HG03432 (cell line): ENCODE measurements at regions not wholly inside any gene's neighbourhood (a gene's known extent, or its start where the extent isn't known, plus 50 kb on each side); places are given as distances from the start of the nearest gene placed in this dataset.
"Not testable (repeated sequence)": the region's sequence is repeated elsewhere in the genome, so short reads cannot be mapped to it uniquely, and the experiment has no call there.

ENCODE experiments used
- ATAC-seq: cut with Tn5 transposase; IDR thresholded peaks from one replicate; pipeline ENCODE4 v1.9.1; 2021; ENCODE audit warnings: mild to moderate bottlenecking, moderate library complexity; ENCODE audit not compliant: unreplicated experiment

DNA sequence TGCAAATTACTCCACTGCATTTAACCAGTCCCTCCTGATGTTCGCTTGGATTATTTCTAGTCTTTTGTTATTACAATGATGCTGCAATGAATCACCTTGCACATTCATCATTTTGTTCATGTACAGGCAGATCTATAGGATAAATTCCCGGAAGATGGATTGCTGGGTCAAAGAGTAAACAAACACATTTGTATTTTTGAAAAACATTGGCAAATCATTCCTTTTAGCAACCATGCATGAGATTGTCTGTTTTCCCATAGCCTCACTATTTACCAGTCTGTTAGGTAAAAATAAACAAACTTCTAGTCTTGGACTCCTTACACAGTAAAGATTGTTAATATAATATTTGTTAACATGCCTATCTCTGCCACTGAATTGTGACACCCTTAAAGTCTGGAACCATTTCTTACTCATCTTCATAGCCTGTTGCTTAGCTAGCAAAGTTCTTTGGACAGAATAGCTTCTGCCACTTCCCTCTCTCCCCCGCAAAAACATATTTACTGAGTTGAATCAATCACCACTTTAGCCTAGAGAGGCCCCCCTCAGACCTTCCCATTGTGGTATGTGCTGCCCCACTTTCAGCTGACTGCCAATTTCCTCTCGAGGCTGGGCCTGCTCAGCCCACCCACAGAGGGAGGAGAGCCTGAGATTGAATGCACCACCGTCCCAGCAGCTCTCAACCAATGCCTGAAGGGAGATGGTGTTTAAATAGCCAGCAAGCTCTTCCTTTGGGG lies 108.4 kb upstream of the ATXN3L start:
- ATAC-seq: no peak

DNA sequence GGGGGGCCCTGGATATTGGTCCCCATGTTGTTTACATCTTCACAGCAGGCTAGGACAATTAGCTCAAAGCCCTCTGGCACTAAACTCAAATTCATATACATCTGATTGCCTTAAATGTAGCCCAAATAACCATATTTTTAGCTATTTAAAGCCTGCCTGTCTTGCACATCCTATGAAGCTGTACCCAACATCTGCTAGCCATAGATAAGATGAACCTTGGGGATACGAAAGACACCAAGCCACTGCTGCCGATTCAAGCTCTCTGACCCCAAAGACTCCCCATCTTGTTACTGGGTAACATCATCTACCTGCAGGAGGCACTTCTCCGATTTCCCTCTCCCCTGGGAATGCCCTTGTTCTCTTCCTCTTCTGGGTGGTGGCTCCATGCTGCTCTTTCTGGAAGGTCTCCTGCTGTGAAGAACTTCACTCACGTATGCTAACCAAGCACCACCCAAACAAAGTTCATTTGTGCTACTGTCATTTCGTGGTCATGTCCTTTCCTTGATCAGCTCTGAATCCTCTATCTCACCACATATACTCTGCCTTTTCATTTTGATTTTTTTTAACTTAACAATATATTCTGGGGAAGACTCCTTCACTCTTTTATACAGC lies 107.7 kb upstream of the ATXN3L start:
- ATAC-seq: no peak

DNA sequence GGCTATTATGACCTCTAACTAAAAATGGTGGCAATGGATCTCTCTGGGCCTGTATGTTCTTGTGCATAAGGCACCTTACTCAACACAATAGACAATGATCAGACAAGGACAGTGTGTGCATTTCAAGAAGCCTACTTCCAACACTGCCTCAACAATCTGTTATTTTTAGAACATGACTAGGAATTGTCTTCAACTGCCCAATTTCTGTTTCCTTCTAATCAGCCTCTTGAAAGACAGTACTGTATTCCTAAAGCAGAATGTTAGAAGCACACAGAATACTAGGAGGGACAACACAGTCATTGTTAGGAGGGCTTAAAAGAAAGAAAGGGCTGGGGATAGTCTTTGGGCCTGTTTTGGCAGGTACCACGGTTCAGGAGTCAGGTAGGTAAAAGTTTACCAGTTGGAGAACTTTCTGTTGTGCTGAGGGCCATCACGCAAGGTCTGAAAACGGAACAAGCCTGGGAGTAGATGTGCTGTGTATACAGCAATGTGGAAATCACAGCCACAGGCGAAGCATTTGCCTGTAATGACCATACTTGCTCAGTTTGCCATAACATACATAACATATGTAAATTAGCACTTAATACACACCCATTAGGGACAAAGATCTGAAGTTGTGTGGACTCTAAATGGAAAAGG lies 100.8 kb upstream of the ATXN3L start:
- ATAC-seq: no peak

DNA sequence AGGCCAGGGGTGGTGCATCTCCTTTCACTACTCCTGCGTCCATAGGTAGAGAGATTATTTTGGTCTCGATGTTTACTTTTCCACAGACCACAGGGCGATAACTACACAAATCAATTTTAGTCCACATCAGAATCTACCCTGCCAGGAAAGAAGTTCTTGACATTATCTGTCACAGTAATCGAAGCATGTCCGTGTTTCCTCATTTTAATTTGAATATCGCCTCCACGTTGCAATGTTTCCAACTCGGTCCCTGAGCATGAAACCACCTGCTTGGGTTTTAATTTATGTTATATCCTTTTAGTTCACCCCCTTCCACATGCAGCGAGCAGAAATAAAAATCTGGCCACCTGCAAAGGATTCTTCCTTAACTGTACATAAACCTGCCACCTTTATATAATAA lies 100.1 kb upstream of the ATXN3L start:
- no peak for ATAC-seq

DNA sequence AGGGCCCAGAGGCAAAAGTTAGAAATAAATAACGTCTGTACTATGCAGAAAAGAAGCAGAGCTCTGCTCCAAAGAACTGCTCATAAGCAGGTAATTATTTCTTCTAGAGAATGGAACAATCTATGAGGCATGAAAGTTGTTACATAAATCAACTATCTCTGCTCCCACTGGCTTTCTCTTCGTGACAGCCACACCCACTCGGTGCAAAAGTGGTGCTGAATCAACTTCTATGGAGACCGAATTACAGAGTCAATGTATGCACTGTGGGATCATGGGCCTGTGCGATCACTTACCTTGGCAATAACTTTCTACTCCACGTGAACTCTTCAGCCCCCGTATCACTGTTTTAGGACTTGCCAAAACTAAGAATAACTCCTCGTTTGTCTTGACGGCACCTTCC lies 99.4 kb upstream of the ATXN3L start:
- no peak for ATAC-seq

DNA sequence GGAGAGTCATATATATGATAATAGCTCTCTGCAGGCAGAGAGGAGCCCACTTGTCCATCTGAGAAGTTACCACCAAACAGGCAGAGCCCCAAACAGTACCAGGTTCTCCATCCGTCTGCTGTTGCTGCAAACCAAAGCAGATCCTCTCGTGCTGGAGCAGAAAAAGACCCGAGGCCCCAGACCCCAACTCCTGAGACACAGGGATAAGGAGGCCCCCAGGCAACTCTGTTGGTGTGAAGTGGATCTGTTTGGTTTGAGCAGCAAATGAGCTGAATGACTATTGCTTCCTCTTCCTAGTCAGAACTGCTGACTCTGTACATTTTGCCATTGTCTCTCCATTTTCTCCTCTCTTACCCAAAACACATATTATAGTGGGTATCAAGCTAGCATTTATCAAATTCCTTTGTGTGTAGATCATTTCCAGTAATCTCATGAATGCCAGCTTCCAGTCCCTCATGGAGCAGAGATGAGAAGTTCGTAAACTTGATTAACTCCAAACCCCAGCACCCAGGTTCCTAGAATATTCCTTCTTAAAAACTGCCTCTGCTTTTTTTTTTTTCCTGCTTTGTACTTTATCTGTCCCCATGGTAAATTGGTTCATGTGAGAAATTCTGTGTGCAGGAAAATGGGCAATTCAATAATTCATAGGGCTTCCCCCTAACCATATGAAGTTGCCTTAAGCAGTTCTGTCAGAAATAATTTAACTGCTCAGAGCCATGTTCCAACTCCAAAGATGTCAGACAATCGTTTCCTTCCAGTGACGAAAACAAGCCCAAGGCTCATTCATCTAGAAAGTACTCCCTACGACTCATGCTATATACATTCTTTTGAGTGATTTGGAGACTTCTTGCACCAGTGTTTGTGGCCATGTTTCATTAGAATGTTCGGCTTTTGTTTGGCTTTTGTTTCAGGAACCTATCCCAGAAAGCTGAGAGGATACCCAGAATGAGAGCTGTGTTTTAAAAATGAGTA lies 98.6 kb upstream of the ATXN3L start:
- ATAC-seq: no peak

DNA sequence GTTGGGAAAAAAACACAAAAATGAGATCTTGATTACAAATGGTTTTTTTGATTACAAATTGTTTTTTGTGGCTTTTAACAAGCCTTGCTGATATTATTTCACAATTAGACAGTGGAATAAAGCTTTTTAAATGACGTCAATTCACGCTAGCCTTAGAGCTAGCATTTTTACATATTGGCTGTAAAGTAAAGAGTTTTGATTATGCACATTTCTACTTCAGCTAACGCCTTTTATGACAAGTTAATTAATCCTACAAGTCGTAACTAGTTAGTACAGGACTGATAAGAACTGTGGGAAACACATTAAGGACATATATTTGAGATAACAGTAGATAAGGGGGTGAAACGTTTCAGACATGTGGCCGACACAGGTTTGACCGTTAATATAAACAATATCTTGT lies 95.7 kb upstream of the ATXN3L start:
- ATAC-seq: no peak

DNA sequence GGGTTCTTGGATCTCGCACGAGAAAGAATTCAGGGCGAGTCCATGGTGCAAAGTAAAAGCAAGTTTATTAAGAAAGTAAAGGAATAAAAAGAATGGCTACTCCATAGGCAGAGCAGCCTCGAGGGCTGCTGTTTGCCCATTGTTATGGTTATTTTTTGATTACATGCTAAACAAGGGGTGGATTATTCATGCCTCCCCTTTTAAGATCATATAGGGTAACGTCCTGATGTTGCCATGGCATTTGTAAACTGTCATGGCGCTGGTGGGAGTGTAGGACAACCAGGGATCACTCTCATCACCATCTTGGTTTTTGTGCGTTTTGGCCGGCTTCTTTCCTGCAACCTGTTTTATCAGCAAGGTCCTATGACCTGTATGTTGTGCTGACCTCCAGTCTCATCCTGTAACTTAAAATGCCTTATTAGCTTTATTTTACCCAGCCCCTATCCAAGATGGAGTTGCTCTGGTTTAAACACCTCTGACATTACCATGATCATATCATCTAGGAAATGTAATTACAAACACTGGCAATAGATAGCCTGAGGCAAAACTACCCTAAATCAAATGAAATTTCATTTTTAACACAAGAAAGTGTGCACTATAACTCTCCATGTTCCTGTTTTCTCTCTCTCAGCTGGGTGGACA lies 94.3 kb upstream of the ATXN3L start:
- ATAC-seq: no peak

DNA sequence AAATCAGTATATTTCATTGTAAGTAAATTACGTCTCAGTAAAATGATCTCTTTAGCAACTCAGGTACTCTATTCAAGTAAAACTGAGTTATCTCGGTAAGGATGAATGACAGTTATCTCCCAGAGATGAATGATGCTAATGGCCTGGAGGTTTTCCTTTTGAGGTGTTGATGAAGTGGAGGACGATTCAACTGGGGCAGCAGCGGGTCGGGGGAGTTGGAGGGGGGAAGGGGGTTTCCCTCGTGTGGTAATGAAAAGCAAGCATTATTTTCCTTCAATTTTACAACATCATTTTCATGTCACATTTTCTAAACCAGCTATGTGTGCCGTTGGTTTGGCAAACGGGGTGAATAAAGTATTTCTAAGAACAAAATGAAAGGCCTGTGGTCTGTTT lies 92.4 kb upstream of the ATXN3L start:
- ATAC-seq: no peak

DNA sequence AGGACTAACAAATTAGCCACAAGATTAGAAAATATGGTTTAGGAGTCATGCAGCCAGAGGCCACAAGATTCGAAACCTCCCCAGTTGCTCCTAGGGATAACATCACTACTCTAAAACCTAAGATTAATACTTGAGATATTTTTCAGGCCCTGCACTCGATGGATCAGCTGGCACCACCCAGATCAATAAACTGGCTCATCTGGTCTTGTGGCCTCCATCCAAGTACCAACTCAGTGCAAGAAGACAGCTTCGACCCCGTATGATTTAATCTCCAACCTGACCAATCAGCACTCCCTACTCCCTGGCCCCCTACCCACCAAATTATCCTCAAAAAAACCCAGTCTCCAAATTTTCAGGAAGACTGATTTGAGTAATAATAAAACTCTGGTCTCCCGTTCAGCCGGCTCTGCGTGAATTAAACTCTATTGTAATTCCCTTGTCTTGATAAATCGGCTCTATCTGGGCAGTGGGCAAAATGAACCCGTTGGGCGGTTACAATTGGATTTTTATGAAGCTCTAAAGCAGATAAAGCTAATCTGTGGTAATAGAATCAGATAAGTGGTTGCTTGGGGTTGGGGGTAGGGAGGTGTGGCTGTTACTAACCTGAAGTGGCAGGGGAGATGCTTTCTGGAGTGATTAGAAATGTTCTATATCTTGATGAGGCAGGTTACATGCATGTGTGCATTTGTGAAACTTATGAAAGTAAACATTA lies 91.8 kb upstream of the ATXN3L start:
- ATAC-seq: no peak

DNA sequence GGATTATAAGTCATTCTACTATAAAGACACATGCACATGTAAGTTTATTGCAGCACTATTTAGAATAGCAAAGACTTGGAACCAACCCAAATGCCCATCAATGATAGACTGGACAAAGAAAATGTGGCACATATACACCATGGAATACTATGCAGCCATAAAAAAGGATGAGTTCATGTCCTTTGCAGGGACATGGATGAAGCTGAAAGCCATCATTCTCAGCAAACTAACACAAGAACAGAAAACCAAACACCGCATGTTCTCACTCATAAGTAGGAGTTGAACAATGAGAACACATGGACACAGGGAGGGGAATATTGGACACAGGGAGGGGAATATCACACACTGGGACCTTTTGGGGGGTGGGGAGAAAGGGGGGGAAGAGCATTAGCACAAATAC lies 88.7 kb upstream of the ATXN3L start:
- ATAC-seq: not testable (repeated sequence)

DNA sequence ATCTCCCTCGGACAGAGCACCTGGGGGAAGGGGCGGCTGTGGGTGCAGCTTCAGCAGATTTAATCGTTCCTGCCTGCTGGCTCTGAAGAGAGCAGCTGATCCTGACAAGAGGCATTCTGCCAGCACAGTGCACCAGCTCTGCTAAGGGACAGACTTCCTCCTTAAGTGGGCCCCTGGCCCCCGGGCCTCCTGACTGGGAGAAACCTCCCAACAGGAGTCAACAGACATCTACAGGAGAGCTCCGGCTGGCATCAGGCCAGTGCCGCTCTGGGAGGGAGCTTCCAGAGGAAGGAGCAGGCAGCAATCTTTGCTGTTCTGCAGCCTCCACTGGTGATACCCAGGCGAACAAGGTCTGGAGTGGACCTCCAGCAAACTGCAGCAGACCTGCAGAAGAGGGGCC lies 84.9 kb upstream of the ATXN3L start:
- not testable (repeated sequence) for ATAC-seq

DNA sequence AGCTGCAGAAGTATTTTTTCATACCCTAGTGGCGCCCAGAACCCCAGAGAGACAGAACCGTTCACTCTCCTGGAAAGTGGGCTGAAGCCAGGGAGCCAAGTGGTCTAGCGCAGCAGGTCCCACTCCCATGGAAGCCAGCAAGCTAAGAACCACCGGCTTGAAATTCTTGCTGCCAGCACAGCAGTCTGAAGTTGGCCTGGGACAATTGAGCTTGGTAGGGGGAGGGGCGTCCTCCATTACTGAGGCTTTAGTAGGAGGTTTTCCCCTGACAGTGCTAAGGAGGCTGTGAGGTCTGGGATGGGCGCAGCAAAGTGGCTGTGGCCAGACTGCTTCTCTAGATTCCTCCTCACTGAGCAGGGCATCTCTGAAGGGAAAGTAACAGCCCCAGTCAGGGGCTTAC lies 84.5 kb upstream of the ATXN3L start:
- no peak for ATAC-seq

DNA sequence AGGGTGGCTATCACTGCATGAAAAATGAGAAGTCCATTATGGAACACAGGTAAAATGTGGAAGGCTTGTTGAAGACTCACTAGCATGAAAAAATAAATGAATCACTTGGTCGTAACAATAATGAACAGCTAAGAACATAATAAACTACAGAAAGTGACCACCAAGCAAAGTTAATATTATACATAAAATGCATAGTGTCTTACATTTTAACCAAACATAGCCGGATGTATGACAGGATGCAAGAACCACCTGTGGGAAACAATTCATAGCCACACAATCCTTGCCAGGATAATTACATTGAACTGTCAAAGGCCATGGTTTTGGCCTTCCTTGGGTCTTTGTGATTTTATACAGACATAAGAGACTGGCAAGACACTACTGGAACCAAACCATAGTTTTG lies 81.9 kb upstream of the ATXN3L start:
- no peak for ATAC-seq

DNA sequence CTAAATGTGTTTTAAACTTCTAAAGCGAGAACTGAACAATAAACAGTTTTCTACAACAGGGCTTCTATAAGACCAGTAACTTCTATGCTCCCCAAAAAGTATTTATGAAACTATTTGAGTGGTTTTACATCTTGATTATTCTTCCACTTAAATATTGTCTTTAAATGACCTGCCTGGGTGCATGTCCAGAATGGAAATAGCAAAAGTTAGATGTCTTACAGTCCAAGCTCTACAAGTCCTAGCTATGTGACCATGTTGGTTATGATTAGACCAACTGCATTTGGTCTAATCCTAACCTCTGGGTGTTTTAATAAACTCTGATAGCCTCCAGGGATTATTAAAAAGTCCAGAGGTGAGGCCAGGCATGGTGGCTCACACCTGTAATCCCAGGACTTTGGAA lies 79.0 kb upstream of the ATXN3L start:
- no peak for ATAC-seq

DNA sequence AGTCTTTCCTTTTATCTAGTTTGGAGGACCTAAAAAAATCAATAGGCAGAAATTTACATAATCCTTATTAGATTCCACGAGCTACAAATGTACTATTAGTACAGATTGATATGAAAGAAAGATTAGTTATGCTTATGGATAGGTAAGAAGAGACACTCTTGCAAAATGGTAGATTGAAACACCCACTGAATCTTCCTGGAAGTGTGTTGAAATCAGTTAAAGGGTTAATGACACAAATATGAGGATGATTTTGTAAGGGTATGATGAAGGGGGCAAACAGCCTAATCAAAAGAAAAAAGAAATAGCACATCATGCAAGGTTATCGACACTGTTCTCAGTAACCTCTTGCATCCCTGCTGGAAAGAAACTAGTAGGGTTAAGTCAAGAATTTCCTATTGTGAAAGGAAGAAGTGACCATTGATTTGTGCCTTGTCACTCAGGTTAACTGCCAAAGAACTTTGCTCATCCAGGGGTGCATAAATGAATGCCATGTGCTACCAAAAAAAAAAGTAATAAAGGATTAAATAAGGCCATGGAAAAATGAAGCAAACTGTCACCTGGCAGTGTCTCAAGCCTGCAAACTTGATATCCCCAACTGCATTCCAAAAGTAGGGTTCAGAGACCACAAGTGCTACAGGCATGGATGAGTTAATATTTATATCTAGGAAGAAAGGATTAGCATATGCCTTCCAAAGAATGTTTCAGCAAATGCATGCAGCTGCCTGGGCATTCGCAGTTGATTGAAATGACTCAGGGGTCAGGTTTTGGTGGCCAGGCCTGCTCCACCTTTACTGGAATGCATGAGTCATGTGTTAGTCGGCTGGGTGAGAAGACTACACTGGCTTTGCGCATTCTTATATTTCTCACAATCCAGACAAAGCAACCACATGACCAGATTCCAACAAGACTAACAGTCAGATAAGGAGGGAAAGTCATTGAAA lies 78.3 kb upstream of the ATXN3L start:
- no peak for ATAC-seq

DNA sequence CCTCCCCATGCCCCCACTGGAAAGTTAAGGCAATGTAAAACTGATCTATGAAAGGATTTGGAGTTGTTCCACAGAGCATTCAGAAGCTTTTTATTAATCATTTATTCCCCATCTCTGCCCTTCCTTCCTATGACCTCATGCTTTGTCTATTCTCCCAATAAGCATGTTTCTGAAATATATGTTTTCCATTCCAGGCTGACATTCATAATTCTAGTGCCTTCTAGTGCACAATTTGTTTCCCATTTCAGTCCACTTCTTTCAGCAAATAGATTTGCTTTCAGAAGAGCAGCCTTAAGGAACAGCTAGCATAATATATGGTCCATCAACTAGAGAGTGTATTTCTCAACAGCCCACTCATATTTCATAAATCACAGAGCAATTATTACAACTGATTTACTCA lies 77.1 kb upstream of the ATXN3L start:
- ATAC-seq: no peak

DNA sequence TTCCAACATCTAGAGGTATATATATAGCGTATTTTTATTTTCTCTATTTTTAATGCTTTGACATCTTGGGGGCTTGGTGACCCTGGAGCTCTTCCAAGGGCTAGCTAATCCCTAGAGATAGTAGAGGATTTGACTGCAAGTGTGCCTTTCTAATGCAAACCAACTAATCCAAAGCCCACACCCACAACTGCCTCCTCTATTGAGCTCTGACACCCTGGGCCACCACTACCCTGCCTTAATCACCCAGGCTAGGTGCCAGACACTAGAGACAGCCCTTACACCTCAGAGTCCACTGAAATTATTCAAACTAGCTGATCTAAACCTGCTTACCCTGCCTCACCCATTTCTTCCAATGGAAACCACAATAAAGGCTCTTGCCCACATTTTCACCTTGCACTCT lies 69.6 kb upstream of the ATXN3L start:
- no peak for ATAC-seq
